ENCODE measurements at regions not wholly inside any gene's neighbourhood (a gene's known extent, or its start where the extent isn't known, plus 50 kb on each side); places are given as distances from the start of the nearest gene placed in this dataset.

- peak overlapping the region; percentile 50 for H3K4me2 ChIP-seq (ENCODE audit: low read depth, low read length, poor library complexity, severe bottlenecking)
- no peaks in the 10 kb centered on the region for H3F3A ChIP-seq (ENCODE audit: insufficient read depth)
- H3K27ac ChIP-seq (ENCODE audit: low read depth, low read length) = peak overlapping the region; percentile 84
- H3K36me3 ChIP-seq (ENCODE audit: low read length) = no peaks in the 10 kb centered on the region
- H3K4me3 ChIP-seq (ENCODE audit: insufficient read depth, low read length, poor library complexity, severe bottlenecking) = no peak overlapping the region
- H4K20me1 ChIP-seq (ENCODE audit: low read depth, low read length) = no peaks in the 10 kb centered on the region
- no peaks in the 10 kb centered on the region for H3K9me3 ChIP-seq (ENCODE audit: insufficient read depth, low read length)
- no peaks in the 10 kb centered on the region for H3K27me3 ChIP-seq (ENCODE audit: low read length)
- peak overlapping the region; percentile 40; the same call in 1 of the 2 replicates for H3K9ac ChIP-seq (ENCODE audit: low read length)
- H3K79me2 ChIP-seq (ENCODE audit: insufficient read depth, low read length) = no peaks in the 10 kb centered on the region
- TF ChIP-seq CTCF (IDR thresholded peaks at IDR 0.05; ENCODE audit: insufficient read depth, low read length, poor library complexity, severe bottlenecking) = no peak
- no peak for TF ChIP-seq EZH2phosphoT487 (conservative IDR thresholded peaks at IDR 0.05; ENCODE audit: low read length)
- peak overlapping the region; percentile 13 for H2AFZ ChIP-seq (ENCODE audit: low read depth, low read length, severe bottlenecking)
- H3K9me2 ChIP-seq (replicated peaks; ENCODE audit: insufficient read depth, low read length) = no peaks in the 10 kb centered on the region
Measured at GRCh38 chr12:124466216-124467128, 100.9 kb downstream of the NCOR2 start.

GRCh38 chr12:124465473-124465872 is 101.9 kb downstream of the NCOR2 start:
- H3K9ac ChIP-seq (ENCODE audit: low read length) = peak overlapping the region; percentile 40; the same call in 1 of the 2 replicates
- TF ChIP-seq EZH2phosphoT487 (conservative IDR thresholded peaks at IDR 0.05; ENCODE audit: low read length) = no peak
- no peak for TF ChIP-seq CTCF (IDR thresholded peaks at IDR 0.05; ENCODE audit: insufficient read depth, low read length, poor library complexity, severe bottlenecking)

GRCh38 chr12:124464830-124465229 is 102.6 kb downstream of the NCOR2 start:
- Histone ChIP-seq H3K9ac (ENCODE audit: low read length) (no peak overlapping the region), H3K36me3 (ENCODE audit: low read length) (no peaks in the 10 kb centered on the region), H3F3A (ENCODE audit: insufficient read depth) (no peaks in the 10 kb centered on the region), H3K4me2 (ENCODE audit: low read depth, low read length, poor library complexity, severe bottlenecking) (no peak overlapping the region), H3K27me3 (ENCODE audit: low read length) (no peaks in the 10 kb centered on the region), H2AFZ (ENCODE audit: low read depth, low read length, severe bottlenecking) (no peak overlapping the region), H3K9me3 (ENCODE audit: insufficient read depth, low read length) (no peaks in the 10 kb centered on the region), H3K27ac (ENCODE audit: low read depth, low read length) (no peak overlapping the region), H4K20me1 (ENCODE audit: low read depth, low read length) (no peaks in the 10 kb centered on the region), H3K4me3 (ENCODE audit: insufficient read depth, low read length, poor library complexity, severe bottlenecking) (no peak overlapping the region), H3K9me2 (replicated peaks; ENCODE audit: insufficient read depth, low read length) (no peaks in the 10 kb centered on the region), H3K79me2 (ENCODE audit: insufficient read depth, low read length) (no peaks in the 10 kb centered on the region)
- TF ChIP-seq CTCF (IDR thresholded peaks at IDR 0.05; ENCODE audit: insufficient read depth, low read length, poor library complexity, severe bottlenecking) = no peak
- TF ChIP-seq EZH2phosphoT487 (conservative IDR thresholded peaks at IDR 0.05; ENCODE audit: low read length) = no peak

More at GRCh38 chr12:124465473-124465872, 101.9 kb downstream of the NCOR2 start:
- H3F3A ChIP-seq (ENCODE audit: insufficient read depth) = no peaks in the 10 kb centered on the region
- H3K4me2 ChIP-seq (ENCODE audit: low read depth, low read length, poor library complexity, severe bottlenecking) = peak overlapping the region; percentile 50
- H3K27ac ChIP-seq (ENCODE audit: low read depth, low read length) = peak overlapping the region; percentile 84
- no peaks in the 10 kb centered on the region for H3K27me3 ChIP-seq (ENCODE audit: low read length)
- no peak overlapping the region for H2AFZ ChIP-seq (ENCODE audit: low read depth, low read length, severe bottlenecking)
- no peaks in the 10 kb centered on the region for H4K20me1 ChIP-seq (ENCODE audit: low read depth, low read length)
- H3K9me3 ChIP-seq (ENCODE audit: insufficient read depth, low read length) = no peaks in the 10 kb centered on the region
- no peaks in the 10 kb centered on the region for H3K36me3 ChIP-seq (ENCODE audit: low read length)
- H3K79me2 ChIP-seq (ENCODE audit: insufficient read depth, low read length) = no peaks in the 10 kb centered on the region
- no peak overlapping the region for H3K4me3 ChIP-seq (ENCODE audit: insufficient read depth, low read length, poor library complexity, severe bottlenecking)
- H3K9me2 ChIP-seq (replicated peaks; ENCODE audit: insufficient read depth, low read length) = no peaks in the 10 kb centered on the region

Data from SU-DHL-6 (cell line).